Kidney (tissue), 13 donors: ENCODE measurements at regions not wholly inside any gene's neighbourhood (a gene's known extent, or its start where the extent isn't known, plus 50 kb on each side); places are given as distances from the start of the nearest gene placed in this dataset.

ENCODE experiments used
- DNase-seq, 5 donors: peaks; one replicate each; pipeline ENCODE4 v3.0.0-alpha.2; 2013 to 2020
- FAIRE-seq: peaks from 2 replicates; lab custom pipeline; 2012; peaks lifted over from hg19 to GRCh38; lab: Jason Lieb, UNC
- H3K27ac ChIP-seq, 2 donors: one replicate each; pipeline ENCODE4 v1.7.0; 2013; ENCODE audit warnings: low read depth in 2 of 2, low read length in 2 of 2, inconsistent platforms in 1 of 2
- H3K27me3 ChIP-seq: one replicate; pipeline ENCODE4 v1.7.1; 2013; ENCODE audit warnings: low read length, inconsistent platforms; ENCODE audit not compliant: control insufficient read depth, insufficient read depth
- H3K36me3 ChIP-seq, 3 donors: one replicate each; pipeline versions ENCODE4 v1.7.0 to v1.7.1; 2013; ENCODE audit warnings: low read length in 3 of 3, control low read depth in 1 of 3, inconsistent platforms in 1 of 3; ENCODE audit not compliant: insufficient read depth in 3 of 3, control insufficient read depth in 2 of 3
- H3K4me1 ChIP-seq, 3 donors: one replicate each; pipeline versions ENCODE4 v1.7.0 to v1.7.1; 2013; ENCODE audit warnings: low read length in 3 of 3, inconsistent platforms in 1 of 3, low read depth in 1 of 3; ENCODE audit not compliant: control insufficient read depth in 2 of 3, insufficient read depth in 2 of 3
- H3K4me3 ChIP-seq, 3 donors: one replicate each; pipeline versions ENCODE4 v1.7.0 to v1.8.1; 2013; ENCODE audit warnings: low read length in 3 of 3, control low read depth in 1 of 3, inconsistent platforms in 1 of 3
- H3K9ac ChIP-seq, 3 donors: one replicate each; pipeline versions ENCODE4 v1.7.0 to v1.7.1; 2013; ENCODE audit warnings: low read length in 3 of 3, control low read depth in 1 of 3, inconsistent platforms in 1 of 3
- H3K9me3 ChIP-seq, 3 donors: one replicate each; pipeline versions ENCODE4 v1.7.0 to v1.7.1; 2013; ENCODE audit warnings: low read length in 3 of 3, control low read depth in 1 of 3, inconsistent platforms in 1 of 3; ENCODE audit not compliant: control insufficient read depth in 2 of 3, insufficient read depth in 1 of 3
- intact Hi-C: fragments of 100-400 bp; cut with DNase I; formaldehyde crosslinking; loops from one replicate; pipeline ENCODE4 v1.11.1; 2022
- TF ChIP-seq, protein P1 (sequence below): IDR thresholded peaks from 3 replicates; pipeline ENCODE4 v1.5.1; 2012; ENCODE audit warnings: mild to moderate bottlenecking, moderate library complexity, borderline replicate concordance; ENCODE audit not compliant: insufficient read depth; ENCODE audit errors: extremely low read depth
- donor health status: control.
- donor health status: control.
- donor health status: control.
- donor health status: control.
- donor health status: control.
- donor health status: DM: yes; HTN: yes; CAD: no.
- donor health status: Normal renal cell carcinoma (clear cell type).

DNA sequence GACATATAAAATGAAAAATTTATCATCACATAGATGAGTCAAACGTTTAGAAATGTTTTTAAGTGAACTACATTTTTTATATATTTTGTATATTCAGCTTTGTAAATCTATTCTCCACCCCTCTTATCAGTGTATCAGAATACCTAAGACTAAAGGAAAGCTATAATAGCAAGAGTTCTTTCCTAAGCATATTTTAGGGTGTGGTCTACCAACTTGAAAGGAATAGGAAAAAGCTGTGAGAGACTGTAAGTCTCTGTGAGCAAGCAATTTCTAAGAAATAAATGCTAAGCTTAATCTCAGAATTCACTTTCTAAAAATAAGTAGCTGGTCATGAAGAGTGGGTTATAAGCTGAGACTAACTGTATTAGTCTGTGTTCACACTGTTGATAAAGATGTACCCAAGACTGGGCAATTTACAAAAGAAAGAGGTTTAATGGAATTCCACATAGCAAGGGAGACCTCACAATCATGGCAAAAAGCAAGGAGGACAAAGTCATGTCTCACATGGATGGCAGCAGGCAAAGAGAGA lies 175.4 kb upstream of the PREP start:
- TF ChIP-seq, protein P1, sequence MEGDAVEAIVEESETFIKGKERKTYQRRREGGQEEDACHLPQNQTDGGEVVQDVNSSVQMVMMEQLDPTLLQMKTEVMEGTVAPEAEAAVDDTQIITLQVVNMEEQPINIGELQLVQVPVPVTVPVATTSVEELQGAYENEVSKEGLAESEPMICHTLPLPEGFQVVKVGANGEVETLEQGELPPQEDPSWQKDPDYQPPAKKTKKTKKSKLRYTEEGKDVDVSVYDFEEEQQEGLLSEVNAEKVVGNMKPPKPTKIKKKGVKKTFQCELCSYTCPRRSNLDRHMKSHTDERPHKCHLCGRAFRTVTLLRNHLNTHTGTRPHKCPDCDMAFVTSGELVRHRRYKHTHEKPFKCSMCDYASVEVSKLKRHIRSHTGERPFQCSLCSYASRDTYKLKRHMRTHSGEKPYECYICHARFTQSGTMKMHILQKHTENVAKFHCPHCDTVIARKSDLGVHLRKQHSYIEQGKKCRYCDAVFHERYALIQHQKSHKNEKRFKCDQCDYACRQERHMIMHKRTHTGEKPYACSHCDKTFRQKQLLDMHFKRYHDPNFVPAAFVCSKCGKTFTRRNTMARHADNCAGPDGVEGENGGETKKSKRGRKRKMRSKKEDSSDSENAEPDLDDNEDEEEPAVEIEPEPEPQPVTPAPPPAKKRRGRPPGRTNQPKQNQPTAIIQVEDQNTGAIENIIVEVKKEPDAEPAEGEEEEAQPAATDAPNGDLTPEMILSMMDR = no peak

DNA sequence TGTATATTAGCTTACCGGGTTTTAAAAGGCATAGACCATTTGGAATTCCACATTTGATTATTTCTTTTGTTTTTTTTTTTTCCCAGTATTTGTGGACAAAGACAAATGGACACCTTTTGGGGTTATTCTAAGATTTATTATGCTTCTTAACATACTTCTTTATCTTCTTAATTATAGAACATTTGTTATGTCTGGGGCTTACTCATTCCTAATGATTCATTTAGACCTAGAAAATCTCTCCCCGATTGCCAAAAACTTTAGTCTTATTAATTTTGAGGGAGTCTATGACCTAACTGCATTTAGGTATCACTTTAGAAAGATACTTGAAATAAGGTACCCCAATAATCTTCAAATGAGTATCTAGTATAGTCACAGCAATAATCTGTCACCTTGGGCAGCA lies 170.7 kb upstream of the PREP start:
- no peaks in the 10 kb centered on the region for H3K4me1 ChIP-seq
- H3K27me3 ChIP-seq = no peaks in the 10 kb centered on the region
- H3K9me3 ChIP-seq = no peaks in the 10 kb centered on the region
- DNase-seq = no peak
- intact Hi-C loops = no loop called here
- H3K4me3 ChIP-seq = no peak overlapping the region
- no peak overlapping the region for H3K9ac ChIP-seq
- no peaks in the 10 kb centered on the region for H3K36me3 ChIP-seq
- no peak for FAIRE-seq
- no peak overlapping the region for H3K27ac ChIP-seq
- TF ChIP-seq, protein P1 = no peak

More for the DNA sequence above, 175.4 kb upstream of the PREP start:
- DNase-seq (no peak), FAIRE-seq (no peak)
- intact Hi-C loops = no loop called here
- Histone ChIP-seq H3K36me3 (no peaks in the 10 kb centered on the region), H3K27ac (no peak overlapping the region), H3K4me3 (no peak overlapping the region), H3K27me3 (no peaks in the 10 kb centered on the region), H3K9ac (no peak overlapping the region), H3K9me3 (no peaks in the 10 kb centered on the region), H3K4me1 (no peaks in the 10 kb centered on the region)

DNA sequence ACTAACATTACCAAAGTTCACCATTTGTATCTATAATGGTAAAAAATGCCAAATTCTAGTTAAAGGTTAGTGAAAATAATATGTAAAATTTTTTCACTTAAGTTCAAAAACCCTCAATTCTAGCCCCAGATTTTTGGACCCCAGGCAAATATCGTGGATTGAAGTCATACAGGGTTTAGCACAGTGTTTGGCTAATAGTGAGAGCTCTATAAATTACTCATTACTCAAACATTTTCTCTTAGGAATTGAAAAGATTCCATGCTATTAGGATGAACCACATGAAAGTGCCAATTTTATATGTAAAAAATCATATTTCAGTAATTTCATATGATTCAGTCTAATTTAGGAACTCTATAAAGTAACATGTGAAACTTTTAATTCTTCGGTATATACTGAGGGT lies 170.3 kb upstream of the PREP start:
- no peak overlapping the region for H3K27ac ChIP-seq
- no peak overlapping the region for H3K9ac ChIP-seq
- H3K36me3 ChIP-seq = no peaks in the 10 kb centered on the region
- H3K4me1 ChIP-seq = no peaks in the 10 kb centered on the region
- FAIRE-seq (no peak), DNase-seq (no peak)
- no peak overlapping the region for H3K4me3 ChIP-seq
- intact Hi-C loops = no loop called here
- no peaks in the 10 kb centered on the region for H3K27me3 ChIP-seq
- TF ChIP-seq, protein P1 = no peak
- H3K9me3 ChIP-seq = no peaks in the 10 kb centered on the region

DNA sequence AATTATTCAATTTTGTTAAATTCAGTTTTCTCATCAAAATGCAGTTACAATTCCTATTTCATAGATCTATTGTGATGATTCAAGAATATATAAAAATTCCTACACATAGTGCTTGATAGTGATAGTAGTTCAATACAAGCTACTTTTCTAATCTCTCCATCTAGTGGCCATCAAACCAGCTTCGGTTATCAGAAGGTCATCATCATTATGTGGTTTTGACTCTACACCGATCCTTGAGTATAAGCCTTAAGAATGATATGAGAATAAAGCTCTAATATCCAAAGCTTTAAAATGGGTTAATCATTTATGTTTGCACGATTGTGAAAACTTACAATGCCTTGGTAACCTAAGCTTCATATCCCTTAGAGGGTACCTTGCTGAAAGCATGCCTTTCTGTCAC lies 167.5 kb upstream of the PREP start:
- FAIRE-seq (no peak), DNase-seq (no peak)
- Histone ChIP-seq H3K9ac (no peak overlapping the region), H3K36me3 (no peaks in the 10 kb centered on the region), H3K9me3 (no peaks in the 10 kb centered on the region), H3K27me3 (no peaks in the 10 kb centered on the region), H3K27ac (no peak overlapping the region), H3K4me3 (no peak overlapping the region), H3K4me1 (no peaks in the 10 kb centered on the region)
- intact Hi-C loops = no loop called here
- TF ChIP-seq, protein P1 = no peak
